Sigmoid colon (tissue), 6 donors: ENCODE measurements at regions not wholly inside any gene's neighbourhood (a gene's known extent, or its start where the extent isn't known, plus 50 kb on each side); places are given as distances from the start of the nearest gene placed in this dataset.

Experiments used
- DNase-seq: peaks from one replicate; pipeline ENCODE4 v3.0.0-alpha.2; 2019
- H3K27ac ChIP-seq, 4 donors: fragments of 200-600 bp; sonication (generic); one replicate each; pipeline ENCODE4 v1.5.1; 2016 to 2019; ENCODE audit warnings: mild to moderate bottlenecking in 1 of 4
- H3K27me3 ChIP-seq, 3 donors: fragments of 200-600 bp; sonication (generic); one replicate each; pipeline ENCODE4 v1.5.1; 2019; ENCODE audit warnings: mild to moderate bottlenecking in 1 of 3
- H3K36me3 ChIP-seq, 4 donors: fragments of 200-600 bp; sonication (generic); one replicate each; pipeline ENCODE4 v1.5.1; 2016 to 2019
- H3K4me1 ChIP-seq, 4 donors: fragments of 200-600 bp; sonication (generic); one replicate each; pipeline ENCODE4 v1.5.1; 2017 to 2019
- H3K4me3 ChIP-seq, 4 donors: fragments of 200-600 bp; sonication (generic); one replicate each; pipeline ENCODE4 v1.5.1; 2017 to 2019; ENCODE audit warnings: mild to moderate bottlenecking in 2 of 4, moderate library complexity in 1 of 4
- H3K9me3 ChIP-seq, 4 donors: fragments of 200-600 bp in 3 of 4; sonication (generic) in 3 of 4; one replicate each; pipeline versions ENCODE4 v1.5.1 to v1.6.1; 2013 to 2019
- EP300 ChIP-seq, 4 donors: sonication (generic); formaldehyde crosslinking; IDR thresholded peaks; one replicate each; pipeline ENCODE4 v1.6.1; 2017; ENCODE audit warnings: antibody characterized with exemption in 4 of 4
- POLR2A ChIP-seq, 2 donors: fragments of 450-650 bp; IDR thresholded peaks; one replicate each; pipeline ENCODE4 v1.6.1; 2016; ENCODE audit warnings: antibody characterized with exemption in 2 of 2, mild to moderate bottlenecking in 2 of 2, moderate library complexity in 2 of 2
- POLR2AphosphoS5 ChIP-seq, 4 donors: sonication (generic); formaldehyde crosslinking; IDR thresholded peaks; one replicate each; pipeline ENCODE4 v1.6.1; 2017; ENCODE audit warnings: antibody characterized with exemption in 4 of 4
- WGBS, 2 donors: extraction: QIAGEN DNeasy Blood & Tissue Kit; methylation state at CpG; one replicate each; pipeline ENCODE4 v1.1.7; 2013; 5-methylcytosine and 5-hydroxymethylcytosine counted together
- intact Hi-C: fragments of 100-400 bp; cut with DNase I; formaldehyde crosslinking; loops from one replicate; pipeline ENCODE4 v1.15.1; 2023
- TF ChIP-seq, protein P1 (sequence below), 4 experiments: fragments of 450-650 bp in 3 of 4; fragments of 200-600 bp in 1 of 4; IDR thresholded peaks; one replicate each; pipeline ENCODE4 v1.5.1; 2016 to 2019; ENCODE audit warnings: antibody characterized with exemption in 4 of 4, mild to moderate bottlenecking in 3 of 4, moderate library complexity in 2 of 4
- donor health status: healthy with polysubstance abuse.
- donor health status: healthy.

DNA sequence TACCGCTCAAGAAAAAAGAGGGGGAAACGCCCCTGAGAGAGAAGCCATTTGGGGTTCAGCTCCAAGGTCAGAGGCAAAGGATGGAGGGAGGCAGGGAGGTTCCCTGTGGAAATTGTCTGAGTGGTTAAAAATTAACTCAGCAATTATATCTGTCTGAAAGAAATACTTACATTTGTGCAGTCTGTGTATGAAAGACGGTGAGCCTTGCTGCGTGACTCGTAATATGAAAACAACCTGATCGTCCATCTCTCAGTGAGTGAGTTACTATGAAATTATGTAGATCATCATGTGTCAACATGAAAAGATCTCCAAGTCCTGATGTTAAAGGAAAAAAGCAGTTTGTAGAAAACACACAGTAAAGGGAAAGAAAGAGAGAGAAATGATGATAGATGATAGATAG lies 67.2 kb upstream of the FAM204A start:
- H3K27ac ChIP-seq, result no peak overlapping the region
- no peak for DNase-seq
- H3K27me3 ChIP-seq, result peaks cover 0 to 5% (median 0%) of the 10 kb centered on the region in 3 donors
- intact Hi-C loops, result no loop called here
- TF ChIP-seq, protein P1, sequence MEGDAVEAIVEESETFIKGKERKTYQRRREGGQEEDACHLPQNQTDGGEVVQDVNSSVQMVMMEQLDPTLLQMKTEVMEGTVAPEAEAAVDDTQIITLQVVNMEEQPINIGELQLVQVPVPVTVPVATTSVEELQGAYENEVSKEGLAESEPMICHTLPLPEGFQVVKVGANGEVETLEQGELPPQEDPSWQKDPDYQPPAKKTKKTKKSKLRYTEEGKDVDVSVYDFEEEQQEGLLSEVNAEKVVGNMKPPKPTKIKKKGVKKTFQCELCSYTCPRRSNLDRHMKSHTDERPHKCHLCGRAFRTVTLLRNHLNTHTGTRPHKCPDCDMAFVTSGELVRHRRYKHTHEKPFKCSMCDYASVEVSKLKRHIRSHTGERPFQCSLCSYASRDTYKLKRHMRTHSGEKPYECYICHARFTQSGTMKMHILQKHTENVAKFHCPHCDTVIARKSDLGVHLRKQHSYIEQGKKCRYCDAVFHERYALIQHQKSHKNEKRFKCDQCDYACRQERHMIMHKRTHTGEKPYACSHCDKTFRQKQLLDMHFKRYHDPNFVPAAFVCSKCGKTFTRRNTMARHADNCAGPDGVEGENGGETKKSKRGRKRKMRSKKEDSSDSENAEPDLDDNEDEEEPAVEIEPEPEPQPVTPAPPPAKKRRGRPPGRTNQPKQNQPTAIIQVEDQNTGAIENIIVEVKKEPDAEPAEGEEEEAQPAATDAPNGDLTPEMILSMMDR (IDR thresholded peaks at IDR 0.05), result no peak
- no peak for TF ChIP-seq POLR2AphosphoS5 (IDR thresholded peaks at IDR 0.05)
- no peak for TF ChIP-seq POLR2A (IDR thresholded peaks at IDR 0.05)
- TF ChIP-seq EP300 (IDR thresholded peaks at IDR 0.05), result no peak
- WGBS, 2 donors, result 23 to 61% methylated on average over 6 of the region's 6 CpGs
- H3K9me3 ChIP-seq, result no peaks in the 10 kb centered on the region
- H3K36me3 ChIP-seq, result no peaks in the 10 kb centered on the region
- H3K4me1 ChIP-seq, result no peaks in the 10 kb centered on the region
- no peak overlapping the region for H3K4me3 ChIP-seq

DNA sequence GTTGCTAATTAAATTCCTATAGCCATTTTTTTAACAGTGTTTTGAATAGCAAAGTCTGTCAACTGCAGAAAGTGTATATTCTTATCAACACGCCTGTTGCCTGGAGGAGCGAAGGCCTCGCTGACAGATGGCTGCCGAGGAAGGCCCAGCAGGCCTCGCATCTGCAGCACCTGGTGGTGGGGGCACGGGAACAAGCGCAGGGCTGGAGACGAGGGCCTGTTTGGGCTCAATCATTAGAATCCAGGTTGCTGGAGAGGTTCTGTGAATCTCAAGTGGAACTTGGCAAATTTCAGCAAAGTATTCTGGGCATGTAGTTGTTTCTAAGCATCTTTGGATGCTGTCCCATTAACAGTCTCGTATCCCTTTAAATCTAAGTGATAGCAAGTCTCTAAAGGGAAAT lies 66.1 kb upstream of the FAM204A start:
- no peaks in the 10 kb centered on the region for H3K9me3 ChIP-seq
- no peak overlapping the region for H3K27ac ChIP-seq
- H3K4me1 ChIP-seq, result no peaks in the 10 kb centered on the region
- no peaks in the 10 kb centered on the region for H3K36me3 ChIP-seq
- WGBS, 2 donors, result 87 to 95% methylated on average over 9 of the region's 9 CpGs
- no peak overlapping the region for H3K4me3 ChIP-seq
- intact Hi-C loops, result no loop called here
- TF ChIP-seq EP300 (IDR thresholded peaks at IDR 0.05) (no peak), POLR2AphosphoS5 (IDR thresholded peaks at IDR 0.05) (no peak), POLR2A (IDR thresholded peaks at IDR 0.05) (no peak)
- TF ChIP-seq, protein P1 (IDR thresholded peaks at IDR 0.05), result no peak
- peaks cover 0 to 5% (median 0%) of the 10 kb centered on the region in 3 donors for H3K27me3 ChIP-seq
- DNase-seq, result no peak

DNA sequence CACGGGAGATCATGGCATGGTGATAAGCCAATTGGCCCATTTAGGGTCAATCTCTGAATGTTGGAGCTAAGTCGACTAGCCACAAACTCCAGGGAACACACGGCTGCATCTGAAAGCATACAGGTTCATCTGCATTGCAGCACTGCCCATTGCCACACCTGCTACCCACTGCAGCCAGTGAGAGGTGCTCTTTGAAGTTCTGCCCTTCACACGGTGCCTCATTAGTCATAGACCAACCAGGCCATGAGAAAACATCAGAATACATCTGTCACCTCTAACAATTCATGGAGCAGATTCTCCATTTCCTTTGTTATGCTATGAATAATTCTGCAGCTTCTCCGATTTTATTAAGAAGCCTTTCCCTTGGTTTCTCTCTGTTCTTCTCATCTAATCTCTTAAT lies 65.7 kb upstream of the FAM204A start:
- WGBS, 2 donors, result 76 to 84% methylated on average over 5 of the region's 5 CpGs
- peaks cover 0 to 5% (median 0%) of the 10 kb centered on the region in 3 donors for H3K27me3 ChIP-seq
- H3K9me3 ChIP-seq, result no peaks in the 10 kb centered on the region
- no peak for DNase-seq
- H3K4me3 ChIP-seq, result no peak overlapping the region
- TF ChIP-seq POLR2A (IDR thresholded peaks at IDR 0.05), result no peak
- intact Hi-C loops, result no loop called here
- no peak overlapping the region for H3K27ac ChIP-seq
- no peaks in the 10 kb centered on the region for H3K36me3 ChIP-seq
- H3K4me1 ChIP-seq, result no peaks in the 10 kb centered on the region

DNA sequence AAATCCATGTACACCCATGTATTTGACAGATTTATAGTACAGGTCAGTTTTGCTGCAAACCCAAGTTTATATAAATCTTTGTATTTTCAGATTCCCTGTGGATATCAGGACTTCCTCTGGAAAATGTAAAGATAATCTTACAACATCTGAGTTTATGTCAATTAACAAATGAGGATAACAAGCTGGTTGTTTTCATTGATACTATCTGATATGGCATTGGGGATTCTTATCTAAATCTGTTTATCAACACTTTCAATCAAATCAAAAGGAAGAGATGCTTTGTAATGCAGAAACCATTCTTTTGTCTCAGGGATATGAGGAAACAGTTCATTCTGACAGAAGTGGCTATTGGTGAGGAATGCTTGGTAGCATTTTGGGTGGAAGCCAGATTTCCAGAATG lies 64.9 kb upstream of the FAM204A start:
- TF ChIP-seq POLR2AphosphoS5 (IDR thresholded peaks at IDR 0.05) (no peak), POLR2A (IDR thresholded peaks at IDR 0.05) (no peak), EP300 (IDR thresholded peaks at IDR 0.05) (no peak)
- TF ChIP-seq, protein P1 (IDR thresholded peaks at IDR 0.05), result no peak
- Histone ChIP-seq H3K4me1 (no peaks in the 10 kb centered on the region), H3K27me3 (peaks cover 0 to 5% (median 0%) of the 10 kb centered on the region in 3 donors), H3K9me3 (peaks cover 0 to 2% (median 0%) of the 10 kb centered on the region in 4 donors), H3K4me3 (no peak overlapping the region), H3K27ac (no peak overlapping the region), H3K36me3 (no peaks in the 10 kb centered on the region)
- DNase-seq, result no peak
- intact Hi-C loops, result no loop called here

DNA sequence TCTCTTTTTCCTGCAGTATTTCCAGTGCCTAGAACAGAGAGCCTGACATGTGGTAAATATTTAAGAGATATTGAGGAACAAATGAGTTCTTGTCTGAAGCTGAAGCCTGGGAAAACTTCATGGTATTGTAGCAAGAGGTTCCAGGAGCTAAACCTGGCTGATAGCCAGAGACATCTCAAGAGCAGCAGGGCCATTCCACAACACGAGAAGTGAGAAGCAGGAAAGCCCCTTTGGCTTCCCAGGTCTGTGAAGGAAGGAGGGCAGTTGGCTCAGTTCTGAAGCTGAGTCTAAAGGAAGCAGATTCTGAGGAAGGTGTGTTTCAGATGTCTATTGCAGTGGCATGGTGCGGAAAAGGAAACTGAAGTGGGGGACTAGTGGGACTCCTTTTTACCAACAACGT lies 63.8 kb upstream of the FAM204A start:
- H3K36me3 ChIP-seq, result no peaks in the 10 kb centered on the region
- TF ChIP-seq, protein P1 (IDR thresholded peaks at IDR 0.05), result no peak
- TF ChIP-seq EP300 (IDR thresholded peaks at IDR 0.05), result no peak
- WGBS, 2 donors, result 59 to 67% methylated on average over 3 of the region's 3 CpGs
- DNase-seq, result no peak
- H3K27me3 ChIP-seq, result peaks cover 0 to 5% (median 0%) of the 10 kb centered on the region in 3 donors
- no peak overlapping the region for H3K27ac ChIP-seq
- intact Hi-C loops, result no loop called here
- H3K4me3 ChIP-seq, result no peak overlapping the region
- no peaks in the 10 kb centered on the region for H3K4me1 ChIP-seq
- peaks cover 0 to 6% (median 0%) of the 10 kb centered on the region in 4 donors for H3K9me3 ChIP-seq
